ENCODE measurements at regions not wholly inside any gene's neighbourhood (a gene's known extent, or its start where the extent isn't known, plus 50 kb on each side); places are given as distances from the start of the nearest gene placed in this dataset.

GRCh38 chr11:90798769-90799168, 575.9 kb upstream of the CHORDC1 start:
- TF ChIP-seq CTCF (conservative IDR thresholded peaks at IDR 0.05 in 1 of 2, IDR thresholded peaks at IDR 0.05 in 1 of 2; ENCODE audit: extremely low read depth in 1 of 2, insufficient read depth in 1 of 2, low read depth in 1 of 2, low read length in 2 of 2) (no peak), EZH2 (IDR thresholded peaks at IDR 0.05; ENCODE audit: borderline replicate concordance, low read length) (no peak)
